Heart right ventricle (tissue), 16 donors: ENCODE measurements at regions not wholly inside any gene's neighbourhood (a gene's known extent, or its start where the extent isn't known, plus 50 kb on each side); places are given as distances from the start of the nearest gene placed in this dataset.

Experiments used
- ATAC-seq, 8 donors: fragments of 200-7000 bp; cut with Tn5 transposase; one replicate each; pipeline ENCODE4 v1.9.1; 2020; ENCODE audit warnings: mild to moderate bottlenecking in 8 of 8, moderate library complexity in 8 of 8, moderate number of reproducible peaks in 1 of 8
- DNase-seq, 2 donors: peaks; one replicate each; pipeline ENCODE4 v3.0.0-alpha.2; 2020
- H3K27ac ChIP-seq, 10 donors: fragments of 200-600 bp; sonication (generic) in 2 of 10; one replicate each; pipeline versions ENCODE4 v1.5.0 to v1.8.0; 2020 to 2022; ENCODE audit warnings: mild to moderate bottlenecking in 3 of 10
- H3K27me3 ChIP-seq, 7 donors: fragments of 200-600 bp; one replicate each; pipeline ENCODE4 v1.8.0; 2021 to 2022; ENCODE audit warnings: mild to moderate bottlenecking in 2 of 7
- H3K36me3 ChIP-seq, 9 donors: fragments of 200-600 bp; sonication (generic) in 1 of 9; one replicate each; pipeline versions ENCODE4 v1.5.0 to v1.8.0; 2020 to 2022; ENCODE audit warnings: mild to moderate bottlenecking in 2 of 9
- H3K4me1 ChIP-seq, 9 donors: fragments of 200-600 bp; sonication (generic) in 1 of 9; one replicate each; pipeline versions ENCODE4 v1.5.0 to v1.8.0; 2020 to 2022; ENCODE audit warnings: mild to moderate bottlenecking in 4 of 9
- H3K4me3 ChIP-seq, 10 donors: fragments of 200-600 bp; sonication (generic) in 2 of 10; one replicate each; pipeline versions ENCODE4 v1.5.0 to v1.8.0; 2020 to 2022; ENCODE audit warnings: mild to moderate bottlenecking in 7 of 10, moderate library complexity in 2 of 10
- H3K9me3 ChIP-seq, 11 donors: fragments of 200-600 bp in 10 of 11; sonication (generic) in 2 of 11; one replicate each; pipeline versions ENCODE4 v1.5.0 to v1.8.0; 2013 to 2022; ENCODE audit warnings: mild to moderate bottlenecking in 2 of 11, control low read depth in 1 of 11, moderate library complexity in 1 of 11
- WGBS, 2 donors: extraction: QIAGEN DNeasy Blood & Tissue Kit; methylation state at CpG; one replicate each; pipeline ENCODE4 v1.1.7; 2013; ENCODE audit warnings: inconsistent platforms in 1 of 2; 5-methylcytosine and 5-hydroxymethylcytosine counted together
- intact Hi-C, 10 donors: fragments of 100-400 bp; cut with DNase I; formaldehyde crosslinking; loops; one replicate each; pipeline versions ENCODE4 v1.11.1 to v1.14.2; 2022
- TF ChIP-seq, protein P1 (sequence below), 9 donors: fragments of 200-600 bp; sonication (generic) in 2 of 9; IDR thresholded peaks; one replicate each; pipeline versions ENCODE4 v1.5.0 to v1.8.0; 2021 to 2022; ENCODE audit warnings: antibody characterized with exemption in 9 of 9, mild to moderate bottlenecking in 5 of 9, moderate library complexity in 1 of 9
- donor health status: Arrhythmogenic right ventricular cardiomyopathy.
- donor health status: ischemic (EF 13 %, LVEDD 7.1; RV severe dilation, severe dysfunction).
- donor health status: healthy with polysubstance abuse.
- donor health status: DM: no; HTN: yes; CAD: no.
- donor health status: DM: no; HTN: no; CAD: no.
- donor health status: ischemic (EF 25% LVEDD 6.9; RV normal size, moderate dysfunction).
- donor health status: ischemic (EF 25% LVEDD 5.7; RV mildly dilated, moderate dysfunction).
- donor health status: healthy.
- donor health status: DM: yes; HTN: yes; CAD: no.
- donor health status: Ischemic cardiomyopathy.
- donor health status: ischemic (EF 35%, LVEDD 5.7; RV mildly dilated, moderate dysfunction).
- donor health status: nonischemic (EF 11% LVEDD 7.7; RV severe dilation, severe dysfunction).
- donor health status: DM: yes; HTN: yes; CAD: no.
- donor health status: PGD.
- donor health status: ischemic (EF 29% LVEDD 5.4; RV normal size, mild dysfunction).
- donor health status: nonischemic (EF 23%, LVEDD 6.1; RV moderate dilation, normal function).

DNA sequence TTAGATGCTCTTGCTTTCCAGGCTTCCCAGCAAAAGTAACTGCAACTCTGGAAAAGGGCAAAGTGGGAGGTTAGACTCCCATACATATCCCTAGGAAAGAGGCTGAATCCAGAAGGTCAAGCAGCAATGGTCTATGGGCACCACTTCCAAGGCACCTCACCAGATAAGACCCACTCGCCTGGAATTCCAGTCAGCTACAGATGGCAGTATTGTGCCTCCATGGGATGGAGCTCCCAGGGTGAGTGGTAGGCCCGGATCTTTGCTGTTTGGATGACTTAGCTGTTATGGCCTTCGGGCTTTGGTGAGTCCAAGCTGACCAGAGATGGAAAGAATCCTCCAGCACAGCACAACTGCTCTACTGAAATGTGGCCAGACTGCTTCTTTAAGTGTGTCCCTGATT lies 688.0 kb downstream of the PCDH19 start:
- Histone ChIP-seq H3K27me3 (peaks cover 0 to 5% (median 0%) of the 10 kb centered on the region in 7 donors), H3K36me3 (no peaks in the 10 kb centered on the region), H3K27ac (no peak overlapping the region), H3K9me3 (peaks cover 0 to 10% (median 0%) of the 10 kb centered on the region in 11 donors), H3K4me3 (no peak overlapping the region), H3K4me1 (no peaks in the 10 kb centered on the region)
- intact Hi-C loops: no loop called here
- DNase-seq (no peak), ATAC-seq (no peak)
- 66 to 69% methylated on average over 3 of the region's 3 CpGs for WGBS, 2 donors
- TF ChIP-seq, protein P1, sequence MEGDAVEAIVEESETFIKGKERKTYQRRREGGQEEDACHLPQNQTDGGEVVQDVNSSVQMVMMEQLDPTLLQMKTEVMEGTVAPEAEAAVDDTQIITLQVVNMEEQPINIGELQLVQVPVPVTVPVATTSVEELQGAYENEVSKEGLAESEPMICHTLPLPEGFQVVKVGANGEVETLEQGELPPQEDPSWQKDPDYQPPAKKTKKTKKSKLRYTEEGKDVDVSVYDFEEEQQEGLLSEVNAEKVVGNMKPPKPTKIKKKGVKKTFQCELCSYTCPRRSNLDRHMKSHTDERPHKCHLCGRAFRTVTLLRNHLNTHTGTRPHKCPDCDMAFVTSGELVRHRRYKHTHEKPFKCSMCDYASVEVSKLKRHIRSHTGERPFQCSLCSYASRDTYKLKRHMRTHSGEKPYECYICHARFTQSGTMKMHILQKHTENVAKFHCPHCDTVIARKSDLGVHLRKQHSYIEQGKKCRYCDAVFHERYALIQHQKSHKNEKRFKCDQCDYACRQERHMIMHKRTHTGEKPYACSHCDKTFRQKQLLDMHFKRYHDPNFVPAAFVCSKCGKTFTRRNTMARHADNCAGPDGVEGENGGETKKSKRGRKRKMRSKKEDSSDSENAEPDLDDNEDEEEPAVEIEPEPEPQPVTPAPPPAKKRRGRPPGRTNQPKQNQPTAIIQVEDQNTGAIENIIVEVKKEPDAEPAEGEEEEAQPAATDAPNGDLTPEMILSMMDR (IDR thresholded peaks at IDR 0.05): no peak

DNA sequence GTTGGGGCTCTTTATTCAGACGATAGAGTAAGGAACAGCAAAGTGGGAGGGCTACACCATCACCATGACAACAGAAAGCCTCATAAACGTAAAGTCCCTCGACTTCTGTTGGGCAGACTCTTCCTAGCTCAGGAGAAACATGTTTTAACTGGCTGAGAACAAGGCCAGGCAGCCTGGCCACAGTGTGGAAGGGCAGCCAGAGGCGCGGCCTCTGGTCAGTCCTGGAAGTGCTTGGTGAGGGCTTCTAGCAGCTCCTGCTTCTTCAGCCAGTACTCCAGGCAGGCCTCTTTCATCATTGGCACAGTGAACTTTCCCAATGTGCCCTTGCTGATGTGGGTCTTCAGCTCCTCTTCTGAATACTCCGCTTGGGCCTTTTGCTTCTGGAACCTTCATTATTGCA lies 690.9 kb downstream of the PCDH19 start:
- Histone ChIP-seq H3K27ac (no peak overlapping the region), H3K4me1 (no peaks in the 10 kb centered on the region), H3K4me3 (no peak overlapping the region), H3K36me3 (no peaks in the 10 kb centered on the region), H3K27me3 (peaks cover 0 to 5% (median 0%) of the 10 kb centered on the region in 7 donors), H3K9me3 (peaks cover 0 to 14% (median 0%) of the 10 kb centered on the region in 11 donors)
- WGBS, 2 donors: 78 to 83% methylated on average over 6 of the region's 6 CpGs
- DNase-seq (no peak), ATAC-seq (no peak)
- TF ChIP-seq, protein P1 (IDR thresholded peaks at IDR 0.05): no peak
- intact Hi-C loops: no loop called here

DNA sequence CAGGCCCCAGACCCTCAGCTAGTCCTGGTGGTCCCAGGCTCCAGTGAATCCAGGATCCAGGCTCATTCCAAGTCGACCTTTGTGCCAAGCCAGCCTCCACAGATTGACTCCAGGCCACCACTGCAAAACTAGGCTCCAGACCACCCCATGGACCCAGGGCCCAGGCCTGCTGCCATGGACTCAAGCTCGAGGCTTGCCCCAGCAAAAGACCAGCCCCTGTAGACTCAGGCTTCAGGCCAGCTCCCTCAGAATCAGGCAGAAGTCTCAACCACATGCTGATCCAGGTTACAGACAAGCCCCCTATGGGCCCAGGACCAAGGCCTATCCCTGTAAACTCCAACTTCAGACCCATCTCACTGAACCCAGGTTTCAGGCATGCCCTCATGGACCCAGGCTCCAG lies 692.4 kb downstream of the PCDH19 start:
- WGBS, 2 donors: 36 to 59% methylated on average over 2 of the region's 2 CpGs
- TF ChIP-seq, protein P1 (IDR thresholded peaks at IDR 0.05): no peak
- intact Hi-C loops: no loop called here

DNA sequence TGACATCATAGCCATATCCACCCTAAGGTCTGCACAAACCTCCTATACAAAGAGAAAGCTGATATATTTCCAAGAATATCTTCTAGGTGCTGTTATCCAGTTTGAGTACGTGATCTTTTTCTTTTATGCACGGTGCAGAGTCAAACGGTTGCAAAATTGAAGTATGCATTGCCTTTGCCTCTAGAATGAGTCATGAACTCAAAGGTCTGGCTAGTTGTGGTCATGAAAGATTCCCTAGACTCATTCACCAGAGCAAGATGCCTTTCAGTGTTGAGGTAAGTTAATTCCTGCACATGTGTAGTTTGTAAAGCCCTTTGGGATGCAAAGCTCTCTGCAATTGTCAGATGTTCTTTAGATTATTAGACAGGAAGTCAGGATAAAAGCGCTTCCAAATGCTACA lies 704.4 kb downstream of the PCDH19 start:
- no peaks in the 10 kb centered on the region for H3K4me1 ChIP-seq
- DNase-seq (no peak), ATAC-seq (no peak)
- no peaks in the 10 kb centered on the region for H3K9me3 ChIP-seq
- no peaks in the 10 kb centered on the region for H3K36me3 ChIP-seq
- intact Hi-C loops: no loop called here
- TF ChIP-seq, protein P1 (IDR thresholded peaks at IDR 0.05): no peak
- no peak overlapping the region for H3K4me3 ChIP-seq
- WGBS, 2 donors: 57 to 77% methylated on average over 4 of the region's 4 CpGs
- no peak overlapping the region for H3K27ac ChIP-seq
- H3K27me3 ChIP-seq: peaks cover 0 to 23% (median 0%) of the 10 kb centered on the region in 7 donors

More for the DNA sequence above, 692.4 kb downstream of the PCDH19 start:
- Histone ChIP-seq H3K9me3 (peaks cover 0 to 14% (median 0%) of the 10 kb centered on the region in 11 donors), H3K36me3 (no peaks in the 10 kb centered on the region), H3K4me1 (no peaks in the 10 kb centered on the region), H3K4me3 (no peak overlapping the region), H3K27ac (no peak overlapping the region), H3K27me3 (peaks cover 0 to 5% (median 0%) of the 10 kb centered on the region in 7 donors)
- DNase-seq (no peak), ATAC-seq (no peak)
